NB4 (cell line): ENCODE measurements at regions not wholly inside any gene's neighbourhood (a gene's known extent, or its start where the extent isn't known, plus 50 kb on each side); places are given as distances from the start of the nearest gene placed in this dataset.

ENCODE experiments used
- CTCF ChIP-seq: IDR thresholded peaks from one replicate; pipeline ENCODE4 v1.5.1; 2012; ENCODE audit warnings: low read depth, low read length
- MAX ChIP-seq: IDR thresholded peaks from 2 replicates; pipeline ENCODE4 v1.6.1; 2011; ENCODE audit warnings: low read depth, low read length
- MYC ChIP-seq: IDR thresholded peaks from 2 replicates; pipeline ENCODE4 v1.6.1; 2011; ENCODE audit warnings: low read depth, low read length
- POLR2A ChIP-seq: IDR thresholded peaks from 2 replicates; pipeline ENCODE4 v1.6.1; 2011; ENCODE audit warnings: mild to moderate bottlenecking; ENCODE audit not compliant: insufficient read length; ENCODE audit errors: extremely low read depth

- TF ChIP-seq MAX (no peak), CTCF (no peak), POLR2A (no peak), MYC (no peak)
Observed at GRCh38 chr12:20155374-20155773, 213.0 kb upstream of the PDE3A start.
